22Rv1 (cell line): ENCODE measurements at regions not wholly inside any gene's neighbourhood (a gene's known extent, or its start where the extent isn't known, plus 50 kb on each side); places are given as distances from the start of the nearest gene placed in this dataset.

ENCODE experiments used
- H3K27ac ChIP-seq: fragments of 450-650 bp; 2 replicates; pipeline ENCODE4 v1.5.1; 2017
- CTCF ChIP-seq: fragments of 450-650 bp; IDR thresholded peaks from 2 replicates; pipeline ENCODE4 v1.5.1; 2017; ENCODE audit warnings: mild to moderate bottlenecking
- ZFX ChIP-seq: fragments of 450-650 bp; IDR thresholded peaks from 2 replicates; pipeline ENCODE4 v1.6.1; 2017; ENCODE audit warnings: antibody characterized with exemption, borderline replicate concordance

DNA sequence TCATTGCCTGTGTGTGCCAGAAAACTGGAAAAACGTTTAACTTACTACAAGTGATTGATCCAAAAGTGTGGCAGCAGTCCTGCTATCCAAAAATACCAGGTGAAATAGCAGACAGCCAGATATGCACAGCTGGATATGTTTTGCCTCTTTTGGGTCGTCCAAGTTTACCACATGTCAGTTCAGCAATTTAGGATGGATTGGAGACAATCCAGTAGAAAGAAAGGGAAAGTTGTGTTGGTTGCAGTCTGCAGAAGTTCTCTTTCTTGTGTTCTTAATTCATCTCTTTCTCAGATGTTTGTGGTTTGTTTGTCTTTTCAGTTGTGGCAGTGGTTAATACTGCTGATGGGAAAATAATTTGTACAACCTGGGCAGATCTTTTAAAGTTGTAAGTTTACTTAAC, 645.0 kb downstream of the PTPRC start:
- H3K27ac ChIP-seq = no peak overlapping the region

GRCh38 chr1:199287206-199287605, 648.4 kb downstream of the PTPRC start:
- TF ChIP-seq ZFX = no peak

More for the DNA sequence above, 645.0 kb downstream of the PTPRC start:
- TF ChIP-seq CTCF = no peak
- no peak for TF ChIP-seq ZFX

DNA sequence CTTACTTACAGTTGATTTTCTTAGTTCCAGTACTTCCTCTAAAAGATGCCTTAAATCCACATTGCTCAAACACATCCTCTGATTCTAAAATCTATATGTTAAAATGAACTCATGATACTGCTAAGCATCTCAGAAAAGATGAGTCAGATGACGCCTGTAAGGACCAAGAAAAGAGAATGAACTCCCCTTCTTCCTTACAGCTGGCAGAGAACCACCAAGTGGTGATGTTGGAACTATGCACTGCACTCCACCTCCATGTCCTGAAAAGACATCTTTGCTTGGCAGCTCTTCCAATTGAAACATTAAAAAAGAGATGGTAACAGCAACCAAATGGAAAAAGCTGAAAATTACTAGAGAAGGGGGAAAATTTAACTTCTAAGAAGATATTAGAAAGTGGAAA, 648.8 kb downstream of the PTPRC start:
- H3K27ac ChIP-seq = no peak overlapping the region
- no peak for TF ChIP-seq CTCF
- TF ChIP-seq ZFX = no peak

More at GRCh38 chr1:199287206-199287605, 648.4 kb downstream of the PTPRC start:
- H3K27ac ChIP-seq = no peak overlapping the region

- no peak for TF ChIP-seq ZFX
- no peak for TF ChIP-seq CTCF
- no peak overlapping the region for H3K27ac ChIP-seq
Observed at GRCh38 chr1:199290186-199290585, 651.3 kb downstream of the PTPRC start.

- H3K27ac ChIP-seq = no peak overlapping the region
- TF ChIP-seq CTCF = no peak
- no peak for TF ChIP-seq ZFX
Observed at GRCh38 chr1:199291022-199291740, 652.3 kb downstream of the PTPRC start.

GRCh38 chr1:199292896-199293295, 654.1 kb downstream of the PTPRC start:
- TF ChIP-seq CTCF (no peak), ZFX (no peak)
- H3K27ac ChIP-seq = no peak overlapping the region

- no peak for TF ChIP-seq ZFX
- no peak for TF ChIP-seq CTCF
- H3K27ac ChIP-seq = no peak overlapping the region
Observed at GRCh38 chr1:199295107-199295506, 656.3 kb downstream of the PTPRC start.

DNA sequence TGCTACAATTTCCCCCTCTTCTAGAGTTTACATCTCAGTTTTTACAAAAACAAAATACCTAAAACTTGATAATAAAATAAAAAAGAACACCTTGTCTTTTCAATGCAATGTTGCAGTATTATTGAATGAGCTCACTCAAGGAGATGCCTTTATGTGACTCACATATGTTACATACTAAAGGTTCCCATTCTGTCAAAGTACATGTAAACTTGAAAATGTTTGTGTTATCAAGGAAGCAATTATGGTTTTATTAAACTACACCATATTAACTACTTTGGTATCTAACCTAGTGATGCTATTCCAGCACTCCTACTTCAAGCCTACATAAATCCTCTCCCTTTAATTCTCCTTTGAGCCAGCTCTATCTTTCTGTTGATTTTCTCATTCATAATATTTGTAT, 658.3 kb downstream of the PTPRC start:
- no peak for TF ChIP-seq CTCF
- no peak overlapping the region for H3K27ac ChIP-seq
